SU-DHL-6 (cell line): ENCODE measurements at regions not wholly inside any gene's neighbourhood (a gene's known extent, or its start where the extent isn't known, plus 50 kb on each side); places are given as distances from the start of the nearest gene placed in this dataset.

Source experiments
- H2AFZ ChIP-seq: fragments of 200-600 bp; sonication (generic); 2 replicates; pipeline ENCODE4 v1.6.1; 2014; ENCODE audit warnings: low read depth, mild to moderate bottlenecking, moderate library complexity, mixed read lengths, antibody characterized with exemption, low read length; ENCODE audit not compliant: severe bottlenecking
- H3F3A ChIP-seq: fragments of 200-600 bp; shearing (Covaris generic); 2 replicates; pipeline ENCODE4 v1.6.0; 2016; ENCODE audit warnings: antibody characterized with exemption, mild to moderate bottlenecking; ENCODE audit not compliant: insufficient read depth
- H3K27ac ChIP-seq: fragments of 200-600 bp; sonication (generic); 2 replicates; pipeline ENCODE4 v1.5.1; 2016; ENCODE audit warnings: low read depth, mild to moderate bottlenecking, low read length, moderate library complexity, mixed read lengths
- H3K27me3 ChIP-seq: fragments of 200-600 bp; sonication (generic), shearing (Covaris generic); 2 replicates; pipeline ENCODE4 v1.6.0; 2014; ENCODE audit warnings: mild to moderate bottlenecking, low read length
- H3K36me3 ChIP-seq: fragments of 200-600 bp; sonication (generic); 2 replicates; pipeline ENCODE4 v1.6.1; 2014; ENCODE audit warnings: mild to moderate bottlenecking, low read length, mixed read lengths
- H3K4me2 ChIP-seq: fragments of 300-600, 200-600 bp; shearing (Covaris generic), sonication (generic); 2 replicates; pipeline ENCODE4 v1.6.0; 2014; ENCODE audit warnings: low read length, low read depth, mild to moderate bottlenecking; ENCODE audit not compliant: poor library complexity, severe bottlenecking
- H3K4me3 ChIP-seq: fragments of 200-600 bp; sonication (generic); 2 replicates; pipeline ENCODE4 v1.5.1; 2014; ENCODE audit warnings: antibody characterized with exemption, low read length, mild to moderate bottlenecking, mixed read lengths; ENCODE audit not compliant: insufficient read depth, poor library complexity, severe bottlenecking
- H3K79me2 ChIP-seq: fragments of 200-600 bp; sonication (generic); 2 replicates; pipeline ENCODE4 v1.6.1; 2014; ENCODE audit warnings: mild to moderate bottlenecking, low read length, moderate library complexity; ENCODE audit not compliant: insufficient read depth
- H3K9ac ChIP-seq: fragments of 200-600 bp; sonication (generic); 2 replicates; pipeline ENCODE4 v1.7.0; 2014; ENCODE audit warnings: mild to moderate bottlenecking, low read length
- H3K9me2 ChIP-seq: fragments of 200-600 bp; sonication (generic); replicated peaks from 2 replicates; pipeline ENCODE4 v1.6.1; 2014; ENCODE audit warnings: low read length; ENCODE audit not compliant: insufficient read depth
- H3K9me3 ChIP-seq: fragments of 200-600 bp; sonication (generic); 2 replicates; pipeline ENCODE4 v1.6.1; 2014; ENCODE audit warnings: low read length, mixed read lengths; ENCODE audit not compliant: insufficient read depth
- H4K20me1 ChIP-seq: fragments of 200-600 bp; sonication (generic); 2 replicates; pipeline ENCODE4 v1.6.1; 2014; ENCODE audit warnings: low read depth, mild to moderate bottlenecking, antibody characterized with exemption, low read length, moderate library complexity, mixed read lengths
- CTCF ChIP-seq: fragments of 200-600 bp; sonication (generic); IDR thresholded peaks from one replicate; pipeline ENCODE4 v1.5.1; 2017; ENCODE audit warnings: antibody characterized with exemption, mild to moderate bottlenecking, low read length, moderate library complexity; ENCODE audit not compliant: insufficient read depth, poor library complexity, severe bottlenecking
- EZH2phosphoT487 ChIP-seq: fragments of 200-600 bp; sonication (generic), shearing (Covaris generic); conservative IDR thresholded peaks from 2 replicates; pipeline ENCODE4 v1.6.1; 2018; ENCODE audit warnings: mild to moderate bottlenecking, antibody characterized with exemption, low read length, moderate library complexity, mixed read lengths

- Histone ChIP-seq H3K9me3 (no peaks in the 10 kb centered on the region), H3K9ac (no peak overlapping the region), H3K27ac (no peak overlapping the region), H3K4me3 (no peak overlapping the region), H3K27me3 (no peaks in the 10 kb centered on the region), H3K79me2 (no peaks in the 10 kb centered on the region), H2AFZ (no peak overlapping the region), H3K9me2 (no peaks in the 10 kb centered on the region), H3F3A (no peaks in the 10 kb centered on the region), H3K4me2 (no peak overlapping the region), H3K36me3 (no peaks in the 10 kb centered on the region), H4K20me1 (no peaks in the 10 kb centered on the region)
- no peak for TF ChIP-seq CTCF
These were observed 80.2 kb upstream of the ZNF91 start for GRCh38 chr19:23475477-23475876.

GRCh38 chr19:23474761-23475160 is 79.5 kb upstream of the ZNF91 start:
- Histone ChIP-seq H3F3A (no peaks in the 10 kb centered on the region), H3K9me3 (no peaks in the 10 kb centered on the region)

GRCh38 chr19:23474172-23474571 is 78.9 kb upstream of the ZNF91 start:
- H3K27me3 ChIP-seq = no peaks in the 10 kb centered on the region
- H3K9ac ChIP-seq = no peak overlapping the region
- H3K4me2 ChIP-seq = no peak overlapping the region
- H3K79me2 ChIP-seq = no peaks in the 10 kb centered on the region
- H3K9me3 ChIP-seq = no peaks in the 10 kb centered on the region
- TF ChIP-seq CTCF = no peak
- no peak for TF ChIP-seq EZH2phosphoT487
- H4K20me1 ChIP-seq = no peaks in the 10 kb centered on the region
- no peak overlapping the region for H2AFZ ChIP-seq
- H3K4me3 ChIP-seq = no peak overlapping the region
- no peaks in the 10 kb centered on the region for H3F3A ChIP-seq
- no peaks in the 10 kb centered on the region for H3K36me3 ChIP-seq
- no peaks in the 10 kb centered on the region for H3K9me2 ChIP-seq
- no peak overlapping the region for H3K27ac ChIP-seq

More at GRCh38 chr19:23474761-23475160, 79.5 kb upstream of the ZNF91 start:
- H2AFZ ChIP-seq = no peak overlapping the region
- no peaks in the 10 kb centered on the region for H3K79me2 ChIP-seq
- H3K9ac ChIP-seq = no peak overlapping the region
- H3K4me2 ChIP-seq = no peak overlapping the region
- TF ChIP-seq EZH2phosphoT487 (no peak), CTCF (no peak)
- H3K36me3 ChIP-seq = no peaks in the 10 kb centered on the region
- no peaks in the 10 kb centered on the region for H3K27me3 ChIP-seq
- H4K20me1 ChIP-seq = no peaks in the 10 kb centered on the region
- no peaks in the 10 kb centered on the region for H3K9me2 ChIP-seq
- H3K27ac ChIP-seq = no peak overlapping the region
- no peak overlapping the region for H3K4me3 ChIP-seq
